ENCODE measurements at regions not wholly inside any gene's neighbourhood (a gene's known extent, or its start where the extent isn't known, plus 50 kb on each side); places are given as distances from the start of the nearest gene placed in this dataset.

- no peaks in the 10 kb centered on the region for H3K27me3 ChIP-seq (ENCODE audit: insufficient read depth, low read length)
- peaks cover 15% of the 10 kb centered on the region for H3K4me1 ChIP-seq (ENCODE audit: control insufficient read depth, insufficient read depth, low read length, unreplicated experiment)
- no peaks in the 10 kb centered on the region for H3K79me2 ChIP-seq (ENCODE audit: control insufficient read depth, insufficient read depth, low read length, unreplicated experiment)
- H2AFZ ChIP-seq (ENCODE audit: low read length, unreplicated experiment), result no peak overlapping the region
- H3K4me3 ChIP-seq (ENCODE audit: low read depth, low read length), result no peak overlapping the region
- no peak overlapping the region for H3K27ac ChIP-seq (ENCODE audit: low read depth, low read length)
- H3K36me3 ChIP-seq (ENCODE audit: insufficient read depth, low read length), result no peaks in the 10 kb centered on the region
Observed at GRCh38 chr11:109026891-109027489, 362.1 kb downstream of the DDX10 start.

- Histone ChIP-seq H3K36me3 (ENCODE audit: insufficient read depth, low read length) (no peaks in the 10 kb centered on the region), H3K4me3 (ENCODE audit: low read depth, low read length) (no peak overlapping the region), H3K27me3 (ENCODE audit: insufficient read depth, low read length) (no peaks in the 10 kb centered on the region), H3K79me2 (ENCODE audit: control insufficient read depth, insufficient read depth, low read length, unreplicated experiment) (no peaks in the 10 kb centered on the region), H3K27ac (ENCODE audit: low read depth, low read length) (no peak overlapping the region), H2AFZ (ENCODE audit: low read length, unreplicated experiment) (no peak overlapping the region), H3K4me1 (ENCODE audit: control insufficient read depth, insufficient read depth, low read length, unreplicated experiment) (peaks cover 13% of the 10 kb centered on the region)
Observed at GRCh38 chr11:109027851-109028250, 363.0 kb downstream of the DDX10 start.

GRCh38 chr11:109029927-109030326 lies 365.1 kb downstream of the DDX10 start:
- Histone ChIP-seq H2AFZ (ENCODE audit: low read length, unreplicated experiment) (no peak overlapping the region), H3K4me3 (ENCODE audit: low read depth, low read length) (no peak overlapping the region), H3K4me1 (ENCODE audit: control insufficient read depth, insufficient read depth, low read length, unreplicated experiment) (peaks cover 28% of the 10 kb centered on the region), H3K36me3 (ENCODE audit: insufficient read depth, low read length) (no peaks in the 10 kb centered on the region), H3K79me2 (ENCODE audit: control insufficient read depth, insufficient read depth, low read length, unreplicated experiment) (no peaks in the 10 kb centered on the region), H3K27me3 (ENCODE audit: insufficient read depth, low read length) (no peaks in the 10 kb centered on the region), H3K27ac (ENCODE audit: low read depth, low read length) (no peak overlapping the region)

GRCh38 chr11:109033627-109034338 lies 368.9 kb downstream of the DDX10 start:
- Histone ChIP-seq H3K4me3 (ENCODE audit: low read depth, low read length) (peak overlapping the region; percentile 49; the same call in 1 of the 2 replicates), H3K36me3 (ENCODE audit: insufficient read depth, low read length) (no peaks in the 10 kb centered on the region), H3K79me2 (ENCODE audit: control insufficient read depth, insufficient read depth, low read length, unreplicated experiment) (no peaks in the 10 kb centered on the region), H3K4me1 (ENCODE audit: control insufficient read depth, insufficient read depth, low read length, unreplicated experiment) (peaks cover 49% of the 10 kb centered on the region), H3K27ac (ENCODE audit: low read depth, low read length) (peak overlapping the region; percentile 92), H3K27me3 (ENCODE audit: insufficient read depth, low read length) (no peaks in the 10 kb centered on the region), H2AFZ (ENCODE audit: low read length, unreplicated experiment) (peak overlapping the region; percentile 58)

GRCh38 chr11:109034339-109034696 lies 369.4 kb downstream of the DDX10 start:
- no peaks in the 10 kb centered on the region for H3K79me2 ChIP-seq (ENCODE audit: control insufficient read depth, insufficient read depth, low read length, unreplicated experiment)
- no peaks in the 10 kb centered on the region for H3K27me3 ChIP-seq (ENCODE audit: insufficient read depth, low read length)
- H3K4me1 ChIP-seq (ENCODE audit: control insufficient read depth, insufficient read depth, low read length, unreplicated experiment), result peaks cover 53% of the 10 kb centered on the region
- peak overlapping the region; percentile 49; the same call in 1 of the 2 replicates for H3K4me3 ChIP-seq (ENCODE audit: low read depth, low read length)
- H2AFZ ChIP-seq (ENCODE audit: low read length, unreplicated experiment), result peak overlapping the region; percentile 58
- no peaks in the 10 kb centered on the region for H3K36me3 ChIP-seq (ENCODE audit: insufficient read depth, low read length)
- peak overlapping the region; percentile 92 for H3K27ac ChIP-seq (ENCODE audit: low read depth, low read length)

- Histone ChIP-seq H2AFZ (ENCODE audit: low read length, unreplicated experiment) (no peak overlapping the region), H3K27ac (ENCODE audit: low read depth, low read length) (peak overlapping the region; percentile 92), H3K79me2 (ENCODE audit: control insufficient read depth, insufficient read depth, low read length, unreplicated experiment) (no peaks in the 10 kb centered on the region), H3K36me3 (ENCODE audit: insufficient read depth, low read length) (no peaks in the 10 kb centered on the region), H3K4me1 (ENCODE audit: control insufficient read depth, insufficient read depth, low read length, unreplicated experiment) (peaks cover 50% of the 10 kb centered on the region), H3K4me3 (ENCODE audit: low read depth, low read length) (no peak overlapping the region), H3K27me3 (ENCODE audit: insufficient read depth, low read length) (no peaks in the 10 kb centered on the region)
Observed at GRCh38 chr11:109035284-109035683, 370.4 kb downstream of the DDX10 start.

- H3K4me3 ChIP-seq (ENCODE audit: low read depth, low read length), result no peak overlapping the region
- H3K4me1 ChIP-seq (ENCODE audit: control insufficient read depth, insufficient read depth, low read length, unreplicated experiment), result peaks cover 50% of the 10 kb centered on the region
- H3K27me3 ChIP-seq (ENCODE audit: insufficient read depth, low read length), result no peaks in the 10 kb centered on the region
- no peaks in the 10 kb centered on the region for H3K79me2 ChIP-seq (ENCODE audit: control insufficient read depth, insufficient read depth, low read length, unreplicated experiment)
- no peak overlapping the region for H3K27ac ChIP-seq (ENCODE audit: low read depth, low read length)
- H2AFZ ChIP-seq (ENCODE audit: low read length, unreplicated experiment), result no peak overlapping the region
- H3K36me3 ChIP-seq (ENCODE audit: insufficient read depth, low read length), result no peaks in the 10 kb centered on the region
Observed at GRCh38 chr11:109036011-109036410, 371.1 kb downstream of the DDX10 start.

- H3K79me2 ChIP-seq (ENCODE audit: control insufficient read depth, insufficient read depth, low read length, unreplicated experiment), result no peaks in the 10 kb centered on the region
Observed at GRCh38 chr11:109037856-109038780, 373.2 kb downstream of the DDX10 start.

GRCh38 chr11:109039611-109040010 lies 374.7 kb downstream of the DDX10 start:
- no peaks in the 10 kb centered on the region for H3K79me2 ChIP-seq (ENCODE audit: control insufficient read depth, insufficient read depth, low read length, unreplicated experiment)
- no peak overlapping the region for H3K27ac ChIP-seq (ENCODE audit: low read depth, low read length)
- H3K36me3 ChIP-seq (ENCODE audit: insufficient read depth, low read length), result no peaks in the 10 kb centered on the region
- no peaks in the 10 kb centered on the region for H3K27me3 ChIP-seq (ENCODE audit: insufficient read depth, low read length)
- no peak overlapping the region for H3K4me3 ChIP-seq (ENCODE audit: low read depth, low read length)
- no peak overlapping the region for H2AFZ ChIP-seq (ENCODE audit: low read length, unreplicated experiment)
- peaks cover 33% of the 10 kb centered on the region for H3K4me1 ChIP-seq (ENCODE audit: control insufficient read depth, insufficient read depth, low read length, unreplicated experiment)

More at GRCh38 chr11:109037856-109038780, 373.2 kb downstream of the DDX10 start:
- Histone ChIP-seq H3K4me1 (ENCODE audit: control insufficient read depth, insufficient read depth, low read length, unreplicated experiment) (peaks cover 48% of the 10 kb centered on the region), H3K36me3 (ENCODE audit: insufficient read depth, low read length) (no peaks in the 10 kb centered on the region), H3K4me3 (ENCODE audit: low read depth, low read length) (no peak overlapping the region), H3K27me3 (ENCODE audit: insufficient read depth, low read length) (no peaks in the 10 kb centered on the region), H3K27ac (ENCODE audit: low read depth, low read length) (peak overlapping the region; percentile 75), H2AFZ (ENCODE audit: low read length, unreplicated experiment) (peak overlapping the region; percentile 88)

- Histone ChIP-seq H3K27me3 (ENCODE audit: insufficient read depth, low read length) (no peaks in the 10 kb centered on the region), H3K4me1 (ENCODE audit: control insufficient read depth, insufficient read depth, low read length, unreplicated experiment) (peaks cover 26% of the 10 kb centered on the region), H3K4me3 (ENCODE audit: low read depth, low read length) (no peak overlapping the region), H3K79me2 (ENCODE audit: control insufficient read depth, insufficient read depth, low read length, unreplicated experiment) (no peaks in the 10 kb centered on the region), H2AFZ (ENCODE audit: low read length, unreplicated experiment) (no peak overlapping the region), H3K27ac (ENCODE audit: low read depth, low read length) (no peak overlapping the region), H3K36me3 (ENCODE audit: insufficient read depth, low read length) (no peaks in the 10 kb centered on the region)
Observed at GRCh38 chr11:109040303-109040702, 375.4 kb downstream of the DDX10 start.
